SK-N-MC (cell line): ENCODE measurements at regions not wholly inside any gene's neighbourhood (a gene's known extent, or its start where the extent isn't known, plus 50 kb on each side); places are given as distances from the start of the nearest gene placed in this dataset.
"Not testable (repeated sequence)": the region's sequence is repeated elsewhere in the genome, so short reads cannot be mapped to it uniquely, and the experiment has no call there.

Experiments
- DNase-seq: peaks from one replicate; pipeline ENCODE4 v3.0.0-alpha.2; 2011; ENCODE audit warnings: low read depth, low spot score
- H3K27ac ChIP-seq: fragments of 200-600 bp; sonication (generic); 2 replicates; pipeline ENCODE4 v1.5.1; 2016; ENCODE audit warnings: mixed run types
- H3K36me3 ChIP-seq: fragments of 200-600 bp; sonication (generic); 2 replicates; pipeline ENCODE4 v1.6.1; 2017; ENCODE audit warnings: antibody characterized with exemption, low read length, mixed read lengths; ENCODE audit not compliant: insufficient read depth
- H3K4me3 ChIP-seq: fragments of 200-600 bp; sonication (generic); 2 replicates; pipeline ENCODE4 v1.5.1; 2016
- H3K9ac ChIP-seq: fragments of 200-600 bp; sonication (generic); 2 replicates; pipeline ENCODE4 v1.8.0; 2017; ENCODE audit warnings: mixed run types, mixed read lengths; ENCODE audit not compliant: insufficient read length
- H3K9me3 ChIP-seq: fragments of 200-600 bp; sonication (generic); 2 replicates; pipeline ENCODE4 v1.6.1; 2017; ENCODE audit warnings: low read depth, mild to moderate bottlenecking, antibody characterized with exemption, low read length, moderate library complexity, mixed read lengths
- EZH2 ChIP-seq: fragments of 200-600 bp; sonication (generic); IDR thresholded peaks from one replicate; pipeline ENCODE4 v1.6.1; 2017; ENCODE audit warnings: antibody characterized with exemption
- FOXP2 ChIP-seq: optimal IDR thresholded peaks from 2 replicates; pipeline ENCODE3; 2011; ENCODE audit warnings: mild to moderate bottlenecking, moderate library complexity; ENCODE audit not compliant: insufficient read depth; ENCODE audit errors: extremely low read length, control extremely low read depth
- POLR2AphosphoS5 ChIP-seq: IDR thresholded peaks from 2 replicates; pipeline ENCODE4 v1.6.1; 2012; ENCODE audit warnings: mild to moderate bottlenecking, low read depth, low read length, borderline replicate concordance

DNA sequence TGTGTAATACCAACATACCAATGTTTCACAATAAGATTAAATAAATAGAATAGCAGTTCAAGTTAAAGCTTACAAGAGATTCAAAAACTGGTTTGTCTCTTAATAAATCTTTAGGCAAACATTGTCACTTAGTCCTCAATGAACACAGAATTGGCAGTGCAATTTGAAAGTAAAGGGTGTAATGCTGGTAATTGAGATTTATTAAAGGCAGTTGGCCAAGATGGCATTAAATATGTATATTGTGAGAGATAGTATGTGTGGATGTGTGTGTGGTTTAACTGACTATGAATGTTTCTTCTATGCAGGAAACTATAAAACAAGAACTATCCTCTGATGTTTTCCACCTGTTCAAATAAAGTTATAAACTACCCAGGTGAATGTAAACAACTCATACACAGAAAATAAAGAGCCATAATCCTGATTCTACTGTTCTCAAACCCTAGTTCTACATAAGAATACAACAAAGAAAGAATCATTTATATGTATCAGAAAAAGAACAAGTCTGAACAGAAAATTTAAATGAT, 267.9 kb upstream of the PTCHD4 start:
- no peak for DNase-seq
- H3K36me3 ChIP-seq: no peaks in the 10 kb centered on the region
- H3K9ac ChIP-seq: no peak overlapping the region
- no peaks in the 10 kb centered on the region for H3K9me3 ChIP-seq
- no peak for TF ChIP-seq EZH2
- no peak for TF ChIP-seq POLR2AphosphoS5
- TF ChIP-seq FOXP2: no peak
- H3K27ac ChIP-seq: no peak overlapping the region
- no peak overlapping the region for H3K4me3 ChIP-seq

DNA sequence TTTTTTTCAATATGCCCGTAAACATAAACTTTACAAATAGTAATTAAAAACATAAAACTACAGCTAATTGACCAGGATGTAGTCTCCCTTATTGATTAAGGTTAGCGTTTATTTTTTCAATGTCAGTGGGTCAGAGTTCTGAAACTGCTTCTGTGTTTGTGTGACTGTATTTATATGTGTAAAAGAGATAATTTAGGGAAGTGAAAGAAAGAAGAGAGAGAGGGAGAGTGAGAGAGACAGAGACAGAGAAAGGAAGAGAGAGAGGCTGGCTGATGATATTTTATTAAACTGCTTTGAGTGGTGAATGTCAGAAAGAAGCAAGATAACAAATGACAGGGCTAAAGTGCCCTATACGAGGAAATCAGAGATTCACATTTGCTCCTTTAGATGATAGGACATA, 266.1 kb upstream of the PTCHD4 start:
- Histone ChIP-seq H3K36me3 (no peaks in the 10 kb centered on the region), H3K9me3 (no peaks in the 10 kb centered on the region), H3K27ac (no peak overlapping the region), H3K4me3 (no peak overlapping the region), H3K9ac (no peak overlapping the region)
- DNase-seq: no peak
- TF ChIP-seq POLR2AphosphoS5 (no peak), EZH2 (no peak), FOXP2 (no peak)

DNA sequence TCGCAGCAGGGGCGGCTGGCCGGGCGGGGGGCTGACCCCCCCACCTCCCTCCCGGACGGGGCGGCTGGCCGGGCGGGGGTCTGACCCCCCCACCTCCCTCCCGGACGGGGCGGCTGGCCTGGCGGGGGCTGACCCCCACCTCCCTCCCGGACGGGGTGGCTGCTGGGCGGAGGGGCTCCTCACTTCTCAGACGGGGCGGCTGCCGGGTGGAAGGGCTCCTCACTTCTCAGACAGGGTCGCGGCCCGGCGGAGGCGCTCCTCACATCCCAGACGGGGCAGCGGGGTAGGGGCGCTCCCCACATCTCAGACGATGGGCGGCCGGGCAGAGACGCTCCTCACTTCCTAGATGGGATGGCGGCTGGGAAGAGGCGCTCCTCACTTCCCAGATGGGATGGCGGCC, 260.2 kb upstream of the PTCHD4 start:
- DNase-seq: not testable (repeated sequence)

DNA sequence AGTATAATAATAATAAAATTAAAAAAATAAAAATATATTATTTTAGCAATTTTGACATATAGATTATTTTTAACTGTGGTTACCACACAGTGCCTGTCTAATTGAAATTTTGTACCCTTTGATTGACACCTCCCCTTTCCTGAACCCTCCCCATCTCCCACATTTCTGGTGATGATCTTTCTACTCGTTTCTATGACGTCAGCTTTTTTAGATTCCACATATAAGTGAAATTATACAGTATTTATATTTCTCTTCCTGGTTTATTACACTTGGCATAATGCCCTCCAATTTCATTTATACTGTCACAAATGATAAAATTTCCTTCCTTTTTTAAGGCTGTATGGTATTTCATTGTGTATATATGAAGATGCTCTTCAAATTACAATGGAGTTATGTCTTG, 258.1 kb upstream of the PTCHD4 start:
- no peak for DNase-seq
- Histone ChIP-seq H3K36me3 (no peaks in the 10 kb centered on the region), H3K4me3 (no peak overlapping the region), H3K27ac (no peak overlapping the region), H3K9me3 (no peaks in the 10 kb centered on the region), H3K9ac (no peak overlapping the region)
- TF ChIP-seq POLR2AphosphoS5 (no peak), FOXP2 (no peak), EZH2 (no peak)

More for the DNA sequence above, 260.2 kb upstream of the PTCHD4 start:
- not testable (repeated sequence) for H3K9ac ChIP-seq, H3K27ac ChIP-seq, H3K9me3 ChIP-seq, H3K36me3 ChIP-seq, H3K4me3 ChIP-seq

DNA sequence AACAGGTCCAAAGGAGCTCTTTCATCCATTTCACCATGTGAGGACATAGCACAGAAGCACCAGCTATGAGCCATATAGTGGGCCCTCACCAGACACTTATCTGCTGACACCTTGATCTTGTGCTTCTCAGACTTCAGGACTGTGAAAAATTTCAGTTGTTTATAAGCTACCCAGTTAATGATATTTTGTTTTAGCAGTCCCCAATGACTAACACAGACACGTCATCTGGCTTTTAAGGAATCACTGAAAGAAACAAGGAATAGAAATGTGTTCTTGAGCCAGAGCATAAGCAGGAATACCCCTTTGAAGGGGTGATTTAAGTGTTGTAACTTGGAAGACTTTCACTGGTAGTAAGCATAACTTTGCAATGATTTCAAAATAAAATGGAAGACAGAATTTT, 214.7 kb upstream of the PTCHD4 start:
- no peak for DNase-seq
- Histone ChIP-seq H3K9ac (no peak overlapping the region), H3K36me3 (no peaks in the 10 kb centered on the region), H3K4me3 (no peak overlapping the region), H3K9me3 (no peaks in the 10 kb centered on the region), H3K27ac (no peak overlapping the region)
- no peak for TF ChIP-seq EZH2
- no peak for TF ChIP-seq FOXP2
- TF ChIP-seq POLR2AphosphoS5: no peak

DNA sequence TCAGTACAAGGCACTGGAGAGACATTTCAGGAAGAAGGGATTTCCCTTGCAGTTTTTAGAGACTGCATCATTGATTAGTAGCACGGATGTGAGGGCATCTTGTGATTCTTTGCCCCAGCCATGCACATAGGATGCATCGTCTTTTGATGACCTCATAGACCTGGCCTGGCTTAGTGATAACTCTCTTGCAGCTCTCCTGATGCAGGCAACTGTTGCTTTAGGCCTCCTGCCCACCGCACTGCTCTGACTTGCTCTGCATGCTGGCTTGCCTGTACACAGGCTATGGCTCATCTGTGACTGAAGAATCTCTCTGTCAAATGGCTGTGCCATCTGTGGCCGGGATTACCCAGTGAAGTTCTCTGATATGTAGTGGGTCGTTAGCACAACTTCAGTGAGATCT, 207.7 kb upstream of the PTCHD4 start:
- DNase-seq: no peak
- TF ChIP-seq EZH2: no peak
- TF ChIP-seq FOXP2: no peak
- no peak for TF ChIP-seq POLR2AphosphoS5

DNA sequence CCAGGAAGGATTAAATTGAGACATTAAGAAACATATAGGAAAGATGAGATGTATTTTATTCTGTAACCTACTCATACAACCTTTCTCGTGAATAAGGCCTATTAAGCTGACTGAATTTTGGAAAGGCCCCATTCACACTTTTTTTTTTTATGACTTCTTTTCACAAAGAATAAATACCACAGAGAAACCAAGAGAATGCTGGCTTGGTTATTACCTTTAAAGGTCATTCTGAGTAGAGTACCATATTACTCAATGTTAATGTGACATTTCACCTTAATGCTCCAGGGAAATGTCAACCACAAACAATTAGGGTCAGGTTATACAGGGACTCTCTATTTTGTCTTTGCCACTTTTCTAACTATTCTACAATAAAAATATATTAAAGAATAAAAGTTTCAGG, 204.9 kb upstream of the PTCHD4 start:
- Histone ChIP-seq H3K36me3 (no peaks in the 10 kb centered on the region), H3K4me3 (no peak overlapping the region), H3K9me3 (no peaks in the 10 kb centered on the region), H3K9ac (no peak overlapping the region), H3K27ac (no peak overlapping the region)
- TF ChIP-seq POLR2AphosphoS5: no peak
- no peak for TF ChIP-seq EZH2
- TF ChIP-seq FOXP2: no peak
- DNase-seq: no peak

More for the DNA sequence above, 207.7 kb upstream of the PTCHD4 start:
- Histone ChIP-seq H3K9ac (no peak overlapping the region), H3K36me3 (no peaks in the 10 kb centered on the region), H3K4me3 (no peak overlapping the region), H3K9me3 (no peaks in the 10 kb centered on the region), H3K27ac (no peak overlapping the region)

DNA sequence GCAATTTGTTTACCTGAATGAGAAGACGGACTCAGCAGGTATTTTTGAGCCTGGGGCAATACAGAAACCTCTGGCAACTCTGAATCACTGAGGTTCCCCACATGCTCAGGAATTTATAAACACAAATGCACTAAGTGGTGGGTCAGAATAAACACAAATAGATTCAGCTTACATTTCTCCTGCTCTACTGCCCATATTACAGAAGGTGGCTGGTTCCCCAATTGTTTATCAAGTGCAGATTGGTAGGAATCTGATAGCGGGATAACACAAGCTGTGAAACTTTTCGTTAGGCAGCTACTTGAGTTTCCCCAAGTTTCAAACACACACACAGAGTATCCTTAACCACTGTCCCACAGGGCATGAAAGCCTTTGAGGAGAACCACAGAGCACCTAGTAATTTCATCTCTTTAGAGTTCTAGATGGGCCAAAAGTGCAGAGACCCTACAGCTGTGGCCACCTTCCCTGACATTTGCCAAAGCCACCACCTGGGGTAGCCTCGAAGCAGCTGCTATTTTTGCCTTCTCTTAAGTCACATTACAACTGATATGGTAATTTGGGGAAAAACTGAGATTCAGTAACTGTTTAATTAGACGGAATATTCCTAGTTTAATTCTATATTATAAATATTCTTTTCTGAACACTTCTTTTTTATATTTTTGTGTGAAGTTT, 204.2 kb upstream of the PTCHD4 start:
- Histone ChIP-seq H3K27ac (no peak overlapping the region), H3K36me3 (no peaks in the 10 kb centered on the region), H3K9ac (no peak overlapping the region), H3K9me3 (no peaks in the 10 kb centered on the region), H3K4me3 (no peak overlapping the region)
- no peak for TF ChIP-seq EZH2
- no peak for TF ChIP-seq POLR2AphosphoS5
- DNase-seq: no peak

DNA sequence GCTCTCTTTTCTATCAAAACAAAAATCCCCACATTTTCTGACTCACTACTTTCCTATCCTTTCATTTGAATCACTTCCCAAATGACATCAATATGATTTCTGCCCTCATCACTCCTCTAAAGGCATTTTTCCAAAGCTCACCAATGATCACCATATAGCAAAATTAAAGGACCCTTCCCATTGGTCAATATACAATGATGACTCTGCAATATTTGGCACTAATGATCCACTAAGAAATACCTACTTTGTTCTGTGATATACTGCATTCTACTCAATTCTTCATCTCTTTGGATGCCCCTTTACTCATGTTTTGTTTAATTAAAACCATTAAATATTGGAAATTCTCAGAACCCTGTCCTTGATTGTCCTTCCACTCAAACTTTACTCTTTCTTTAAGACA, 200.3 kb upstream of the PTCHD4 start:
- H3K36me3 ChIP-seq: no peaks in the 10 kb centered on the region

More for the DNA sequence above, 200.3 kb upstream of the PTCHD4 start:
- TF ChIP-seq FOXP2 (no peak), POLR2AphosphoS5 (no peak), EZH2 (no peak)
- Histone ChIP-seq H3K9me3 (no peaks in the 10 kb centered on the region), H3K9ac (no peak overlapping the region), H3K4me3 (no peak overlapping the region), H3K27ac (no peak overlapping the region)
- no peak for DNase-seq
